Mucosa of stomach (tissue), 1 donor: ENCODE measurements at regions not wholly inside any gene's neighbourhood (a gene's known extent, or its start where the extent isn't known, plus 50 kb on each side); places are given as distances from the start of the nearest gene placed in this dataset.
"Not testable (repeated sequence)": the region's sequence is repeated elsewhere in the genome, so short reads cannot be mapped to it uniquely, and the experiment has no call there.

Experiments used
- H3K27me3 ChIP-seq: one replicate; pipeline ENCODE4 v1.7.0; 2013; ENCODE audit warnings: mild to moderate bottlenecking, low read length; ENCODE audit not compliant: control insufficient read depth, insufficient read depth
- H3K36me3 ChIP-seq: one replicate; pipeline ENCODE4 v1.7.0; 2013; ENCODE audit warnings: low read length; ENCODE audit not compliant: control insufficient read depth, insufficient read depth
- H3K4me1 ChIP-seq: one replicate; pipeline ENCODE4 v1.7.0; 2013; ENCODE audit warnings: mild to moderate bottlenecking, low read length; ENCODE audit not compliant: control insufficient read depth, insufficient read depth
- H3K4me3 ChIP-seq: one replicate; pipeline ENCODE4 v1.7.0; 2013; ENCODE audit warnings: low read length
- H3K9ac ChIP-seq: one replicate; pipeline ENCODE4 v1.7.0; 2013; ENCODE audit warnings: mild to moderate bottlenecking, low read length, moderate library complexity
- H3K9me3 ChIP-seq: one replicate; pipeline ENCODE4 v1.7.0; 2013; ENCODE audit warnings: mild to moderate bottlenecking, low read length, moderate library complexity; ENCODE audit not compliant: control insufficient read depth
- donor health status: Pancreatic carcinoma.

DNA sequence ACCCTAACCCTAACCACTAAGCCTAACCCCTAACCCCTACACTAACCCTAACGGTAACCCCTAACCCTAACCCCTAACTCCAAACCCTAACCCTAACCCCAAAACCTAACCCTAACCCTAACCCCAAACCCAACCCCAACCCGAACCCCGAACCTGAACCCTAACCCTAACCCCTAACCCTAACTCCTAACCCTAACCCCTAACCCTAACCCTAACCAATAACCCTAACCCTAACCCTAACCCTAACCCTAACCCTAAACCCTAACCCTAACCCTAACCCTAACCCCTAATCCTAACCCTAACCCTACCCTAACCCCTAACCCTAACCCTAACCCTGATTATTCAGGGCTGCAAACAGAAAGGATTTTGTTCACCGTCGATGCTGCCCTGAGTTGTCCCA is 144.6 kb upstream of the DUSP22 start:
- H3K27me3 ChIP-seq, H3K9ac ChIP-seq, H3K4me1 ChIP-seq, H3K9me3 ChIP-seq, H3K36me3 ChIP-seq, H3K4me3 ChIP-seq: not testable (repeated sequence)

DNA sequence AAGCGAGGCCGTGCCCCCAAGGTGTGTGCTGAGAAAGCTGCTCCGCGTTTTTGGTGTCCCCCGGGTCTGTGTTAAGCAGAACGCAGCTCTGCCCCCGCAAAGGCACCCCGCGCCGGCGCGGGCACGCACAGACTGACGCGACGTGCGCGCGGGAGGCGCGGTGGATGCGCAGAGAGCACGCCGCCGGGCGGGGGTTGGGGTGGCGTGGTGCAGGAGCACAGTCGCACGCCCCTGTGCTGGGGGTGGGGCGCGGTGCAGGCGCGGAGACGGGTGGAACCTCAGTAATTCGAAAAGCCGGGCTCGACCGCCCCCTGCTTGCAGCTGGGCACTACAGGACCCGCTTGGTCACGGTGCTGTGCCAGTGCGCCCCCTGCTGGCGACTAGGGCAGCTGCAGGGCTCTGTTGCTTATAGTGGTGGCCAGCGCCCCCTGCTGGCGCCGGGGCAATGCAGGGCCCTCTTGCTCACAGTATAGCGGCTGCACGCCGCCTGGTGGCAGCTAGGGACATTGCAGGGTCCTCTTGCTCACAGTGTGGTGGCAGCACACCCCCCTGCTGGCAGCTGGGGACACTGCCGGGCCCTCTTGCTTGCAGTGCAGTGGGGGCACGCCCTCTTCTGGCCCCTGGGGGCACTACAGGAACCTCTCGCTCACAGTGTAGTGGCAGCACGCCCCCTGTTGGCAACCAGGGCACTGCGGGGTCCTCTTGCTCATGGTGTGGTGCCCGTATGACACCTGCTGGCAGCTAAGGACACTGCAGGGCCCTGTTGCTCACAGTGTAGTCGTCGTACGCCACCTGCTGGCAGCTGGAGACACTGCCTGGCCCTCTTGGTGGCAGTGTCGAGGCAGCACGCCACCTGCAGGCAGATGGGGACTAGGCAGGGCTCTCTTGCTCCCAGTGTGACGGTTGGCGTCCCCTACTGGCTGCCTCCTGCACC is 144.0 kb upstream of the DUSP22 start:
- not testable (repeated sequence) for H3K9ac ChIP-seq, H3K27me3 ChIP-seq, H3K36me3 ChIP-seq, H3K9me3 ChIP-seq, H3K4me1 ChIP-seq, H3K4me3 ChIP-seq

DNA sequence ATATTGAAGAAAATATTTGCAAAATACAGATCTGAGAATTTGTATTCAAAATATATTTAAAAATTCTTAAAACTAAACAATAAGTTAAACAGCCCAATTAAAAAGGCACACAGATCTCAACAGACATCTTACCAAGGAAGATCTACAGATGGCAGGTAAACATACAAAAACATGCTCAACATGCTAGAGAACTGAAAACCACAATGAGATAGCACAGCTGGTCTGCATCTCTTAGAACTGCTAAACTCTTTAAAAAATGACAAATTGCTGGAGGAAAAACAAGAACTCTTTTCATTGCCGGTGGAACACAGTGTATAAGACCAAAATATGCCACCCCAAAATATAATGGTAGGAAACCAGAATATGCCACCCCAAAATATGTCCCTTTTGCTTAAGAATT is 142.1 kb upstream of the DUSP22 start:
- not testable (repeated sequence) for H3K4me3 ChIP-seq

DNA sequence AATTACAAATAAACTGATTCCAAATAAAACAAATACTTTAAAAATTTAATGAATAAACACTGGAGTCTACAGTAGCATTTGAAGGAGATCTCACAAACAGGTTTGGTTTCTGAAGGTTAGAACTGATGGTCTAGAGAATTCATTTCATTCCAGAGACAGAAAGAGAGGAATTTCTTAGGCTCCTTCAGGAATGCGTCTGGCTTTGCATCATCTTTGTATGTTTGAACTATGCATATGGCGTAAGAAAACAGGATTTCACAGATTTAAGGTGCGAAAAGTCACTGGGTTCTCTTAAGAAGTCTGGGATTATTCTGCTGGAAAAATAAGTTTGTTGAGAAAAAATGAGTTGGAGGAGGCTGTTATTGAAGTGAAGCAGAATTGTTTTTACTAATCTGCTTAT is 139.9 kb upstream of the DUSP22 start:
- not testable (repeated sequence) for H3K4me1 ChIP-seq, H3K36me3 ChIP-seq, H3K9ac ChIP-seq, H3K4me3 ChIP-seq, H3K27me3 ChIP-seq, H3K9me3 ChIP-seq

More for the DNA sequence above, 142.1 kb upstream of the DUSP22 start:
- H3K36me3 ChIP-seq, H3K27me3 ChIP-seq, H3K9ac ChIP-seq, H3K4me1 ChIP-seq, H3K9me3 ChIP-seq: not testable (repeated sequence)

DNA sequence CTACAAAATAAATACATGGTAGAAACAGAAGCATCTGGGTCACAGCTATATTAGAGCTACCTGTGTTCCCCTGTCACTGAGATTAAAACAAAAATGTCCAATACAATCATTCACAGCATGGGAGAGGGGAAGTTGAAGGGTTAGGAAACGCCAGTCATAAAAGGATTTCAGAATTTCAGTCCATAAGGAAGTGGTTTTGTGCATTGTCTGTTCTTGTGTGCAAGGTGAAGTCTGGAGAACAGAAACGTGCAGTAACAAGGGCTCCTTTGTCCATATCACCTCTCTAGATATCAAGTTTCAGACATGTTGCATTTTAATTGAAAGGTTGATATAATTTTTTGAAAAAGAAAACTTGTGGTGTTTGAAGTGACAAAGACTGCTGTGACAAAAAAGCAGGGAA is 139.3 kb upstream of the DUSP22 start:
- not testable (repeated sequence) for H3K9ac ChIP-seq, H3K4me1 ChIP-seq, H3K36me3 ChIP-seq, H3K9me3 ChIP-seq, H3K27me3 ChIP-seq, H3K4me3 ChIP-seq

DNA sequence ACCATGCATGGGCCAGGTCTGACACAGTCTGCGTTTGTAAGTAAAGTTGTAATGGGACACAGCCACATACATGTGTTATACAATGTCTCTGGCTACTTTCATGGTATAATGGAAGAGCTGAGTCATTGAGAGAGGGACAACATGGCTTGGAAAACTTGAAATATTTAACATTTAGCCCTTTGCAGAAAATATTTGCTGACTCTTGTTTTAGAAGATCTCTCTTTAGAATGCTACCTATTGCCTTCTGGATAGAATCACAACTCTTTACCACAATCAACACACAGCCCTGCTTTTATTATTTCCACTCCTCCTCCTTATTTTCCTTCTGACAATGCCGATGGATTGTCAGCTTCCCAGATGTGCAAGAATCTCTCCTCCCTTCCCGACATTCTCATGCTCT is 138.4 kb upstream of the DUSP22 start:
- not testable (repeated sequence) for H3K27me3 ChIP-seq, H3K36me3 ChIP-seq, H3K9me3 ChIP-seq, H3K4me1 ChIP-seq, H3K4me3 ChIP-seq, H3K9ac ChIP-seq

DNA sequence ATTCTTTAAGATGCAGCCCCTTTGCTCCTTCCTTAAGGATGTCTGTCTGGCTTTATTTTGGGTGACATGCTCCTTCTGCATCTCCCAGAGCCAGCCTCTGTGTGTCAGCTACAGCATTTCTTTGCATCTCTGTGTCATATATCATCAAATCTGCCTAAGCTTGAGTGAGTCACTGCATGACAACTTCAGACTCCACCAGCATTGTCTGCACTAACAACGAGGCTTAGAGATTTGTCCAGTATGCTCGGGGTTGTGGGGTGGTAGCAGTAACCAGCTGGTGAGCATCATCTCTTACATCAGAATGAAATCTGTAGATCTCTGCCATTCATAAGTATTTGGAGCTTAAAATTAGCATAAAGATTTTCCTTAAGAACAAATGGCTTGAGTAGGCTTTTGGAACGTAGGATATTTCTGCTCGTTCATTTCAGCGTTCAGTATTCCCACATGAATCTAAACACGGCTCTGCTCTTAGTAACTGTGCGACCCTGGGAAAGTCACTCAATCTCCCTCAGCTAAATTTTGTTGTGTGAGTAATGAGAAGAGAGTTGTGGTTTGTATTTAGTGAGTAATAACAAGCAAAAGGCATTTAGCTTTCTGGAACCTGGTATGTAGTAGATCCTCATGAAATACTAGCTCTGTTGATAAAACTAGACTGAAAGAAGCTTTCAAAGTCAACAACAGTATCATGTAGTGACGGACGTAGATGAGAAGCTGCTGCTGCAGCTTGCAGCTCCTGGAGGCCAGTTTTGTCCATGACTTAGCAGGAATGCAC is 137.8 kb upstream of the DUSP22 start:
- not testable (repeated sequence) for H3K36me3 ChIP-seq, H3K27me3 ChIP-seq, H3K4me3 ChIP-seq, H3K9me3 ChIP-seq, H3K4me1 ChIP-seq, H3K9ac ChIP-seq

DNA sequence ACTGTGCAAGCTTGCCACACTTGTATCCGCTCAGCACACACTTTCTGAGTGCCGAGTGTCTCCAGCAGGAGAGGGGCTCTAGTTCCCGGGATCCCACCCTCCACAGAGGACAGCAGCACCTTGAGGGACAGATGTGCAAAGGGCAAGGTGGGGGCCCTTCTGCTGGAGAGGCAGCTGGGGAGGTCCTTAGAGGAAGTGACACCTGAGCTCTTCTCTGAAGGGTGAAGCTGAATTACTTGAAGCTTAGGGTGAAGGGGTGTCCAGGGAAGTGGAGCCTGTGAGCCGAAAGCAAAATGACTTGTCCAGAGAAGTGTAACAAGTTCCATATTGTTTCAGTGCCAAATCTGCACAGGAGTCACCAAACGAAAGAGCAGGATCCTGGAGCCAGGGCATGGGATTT is 136.3 kb upstream of the DUSP22 start:
- Histone ChIP-seq H3K4me3 (no peak overlapping the region), H3K27me3 (peaks cover 4% of the 10 kb centered on the region), H3K9ac (no peak overlapping the region), H3K36me3 (no peaks in the 10 kb centered on the region), H3K9me3 (no peaks in the 10 kb centered on the region), H3K4me1 (no peaks in the 10 kb centered on the region)

DNA sequence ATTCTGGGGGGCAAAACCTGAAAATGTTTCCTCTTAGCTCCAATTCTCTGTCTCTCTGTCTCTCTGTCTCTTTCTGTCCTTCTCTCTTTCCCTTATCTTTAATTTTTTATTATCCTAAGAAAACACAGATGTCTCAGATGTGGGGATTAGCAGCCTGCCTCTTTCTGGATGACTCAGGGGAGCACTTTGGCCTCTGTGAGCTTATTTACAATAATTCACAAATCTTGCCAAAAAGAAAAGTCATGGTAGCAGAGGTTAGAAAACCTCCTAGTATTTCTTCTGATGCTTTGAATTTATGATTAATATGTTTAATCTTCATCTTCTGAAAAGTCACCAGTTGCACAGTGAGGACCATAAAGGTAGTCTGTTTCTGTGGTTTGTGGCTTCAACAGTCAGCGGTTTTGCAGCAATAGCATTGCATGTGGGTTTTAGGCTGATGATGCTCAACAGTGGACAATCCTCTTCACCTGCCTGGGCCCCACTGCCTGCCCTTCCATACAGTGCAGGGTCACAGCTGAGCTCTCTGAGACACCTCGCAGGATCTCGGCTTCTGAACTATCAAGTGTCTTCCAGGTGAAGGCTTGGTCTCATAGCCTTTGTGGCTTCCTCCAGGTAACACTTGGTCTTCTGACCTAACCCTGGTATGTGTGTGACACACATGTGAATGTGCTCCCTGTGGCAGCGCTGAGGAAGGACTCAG is 135.7 kb upstream of the DUSP22 start:
- H3K4me3 ChIP-seq, H3K9ac ChIP-seq, H3K4me1 ChIP-seq, H3K27me3 ChIP-seq, H3K36me3 ChIP-seq, H3K9me3 ChIP-seq: not testable (repeated sequence)

DNA sequence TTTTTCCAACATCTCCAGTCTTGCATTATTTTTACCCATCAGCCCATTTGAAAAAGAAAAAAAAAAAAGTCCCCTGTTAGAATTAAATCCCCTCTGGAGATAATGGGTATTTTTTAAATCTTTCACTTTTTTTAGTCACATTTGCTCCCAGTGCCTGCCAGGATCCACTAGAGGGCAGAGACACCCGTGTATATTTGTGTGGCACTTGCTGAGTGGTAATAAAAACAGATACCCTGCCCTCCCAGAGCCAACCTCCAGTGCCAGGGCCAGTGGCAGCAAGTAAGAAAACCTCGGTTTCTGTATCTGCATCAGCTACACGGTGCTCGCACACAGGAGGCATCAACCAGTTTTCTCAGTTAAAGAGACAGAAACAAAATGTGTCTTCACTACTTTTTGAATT is 135.1 kb upstream of the DUSP22 start:
- not testable (repeated sequence) for H3K4me1 ChIP-seq, H3K36me3 ChIP-seq, H3K27me3 ChIP-seq

DNA sequence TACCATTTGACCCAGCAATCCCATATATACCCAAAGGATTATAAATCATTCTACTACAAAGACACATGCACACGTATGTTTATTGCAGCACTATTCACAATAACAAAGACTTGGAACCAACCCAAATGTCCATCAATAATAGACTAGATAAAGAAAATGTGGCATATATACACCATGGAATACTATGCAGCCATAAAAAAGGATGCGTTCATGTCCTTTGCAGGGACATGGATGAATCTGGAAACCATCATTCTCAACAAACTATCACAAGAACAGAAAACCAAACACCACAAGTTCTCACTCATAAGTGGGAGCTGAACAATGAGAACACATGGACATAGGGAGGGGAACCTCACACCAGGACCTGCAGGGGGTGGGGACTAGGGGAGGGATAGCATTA is 130.6 kb upstream of the DUSP22 start:
- not testable (repeated sequence) for H3K36me3 ChIP-seq

More for the DNA sequence above, 135.1 kb upstream of the DUSP22 start:
- H3K9ac ChIP-seq, H3K4me3 ChIP-seq, H3K9me3 ChIP-seq: not testable (repeated sequence)

DNA sequence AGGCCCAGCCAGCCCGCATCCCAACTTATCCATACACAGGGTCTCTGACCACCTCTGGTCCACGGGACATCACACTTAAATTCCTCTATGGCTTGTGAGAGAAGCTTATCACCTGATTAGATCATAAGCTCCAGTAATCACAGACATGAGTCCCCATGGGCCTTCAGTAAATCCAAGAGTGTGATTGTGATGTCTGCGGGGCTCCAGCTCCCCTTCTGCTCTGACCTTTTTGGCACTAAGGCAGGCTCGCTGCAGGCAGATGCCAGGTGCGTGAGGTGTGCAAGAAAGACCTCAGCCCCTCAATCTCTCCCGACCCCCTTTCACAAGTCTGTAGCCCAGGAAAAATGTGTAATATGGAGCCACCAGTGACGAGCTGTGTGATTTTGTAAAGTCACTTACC is 127.6 kb upstream of the DUSP22 start:
- Histone ChIP-seq H3K27me3 (no peaks in the 10 kb centered on the region), H3K4me1 (no peaks in the 10 kb centered on the region), H3K36me3 (no peaks in the 10 kb centered on the region)

More for the DNA sequence above, 130.6 kb upstream of the DUSP22 start:
- not testable (repeated sequence) for H3K9me3 ChIP-seq, H3K4me1 ChIP-seq, H3K9ac ChIP-seq, H3K4me3 ChIP-seq, H3K27me3 ChIP-seq

More for the DNA sequence above, 127.6 kb upstream of the DUSP22 start:
- no peaks in the 10 kb centered on the region for H3K9me3 ChIP-seq
- no peak overlapping the region for H3K9ac ChIP-seq
- no peak overlapping the region for H3K4me3 ChIP-seq
